ENCODE measurements at regions not wholly inside any gene's neighbourhood (a gene's known extent, or its start where the extent isn't known, plus 50 kb on each side); places are given as distances from the start of the nearest gene placed in this dataset.

GRCh38 chr3:35120026-35120425 lies 519.3 kb upstream of the ARPP21 start:
- TF ChIP-seq POLR2A (IDR thresholded peaks at IDR 0.05; ENCODE audit: low read depth, low read length) (no peak), TAF1 (IDR thresholded peaks at IDR 0.05; ENCODE audit: low read depth, low read length) (no peak)
